Muscle layer of duodenum (tissue), 2 donors: ENCODE measurements at regions not wholly inside any gene's neighbourhood (a gene's known extent, or its start where the extent isn't known, plus 50 kb on each side); places are given as distances from the start of the nearest gene placed in this dataset.

Source experiments
- H3K27ac ChIP-seq: one replicate; pipeline ENCODE4 v1.7.0; 2013; ENCODE audit warnings: mild to moderate bottlenecking, low read length
- H3K27me3 ChIP-seq: one replicate; pipeline ENCODE4 v1.7.0; 2013; ENCODE audit warnings: low read depth, mild to moderate bottlenecking, control low read depth, low read length
- H3K36me3 ChIP-seq, 2 donors: one replicate each; pipeline ENCODE4 v1.7.0; 2013; ENCODE audit warnings: low read length in 2 of 2, control low read depth in 1 of 2, mild to moderate bottlenecking in 1 of 2; ENCODE audit not compliant: insufficient read depth in 2 of 2, control insufficient read depth in 1 of 2
- H3K4me1 ChIP-seq, 2 donors: one replicate each; pipeline ENCODE4 v1.7.0; 2013; ENCODE audit warnings: low read length in 2 of 2, mild to moderate bottlenecking in 2 of 2, control low read depth in 1 of 2, moderate library complexity in 1 of 2; ENCODE audit not compliant: insufficient read depth in 2 of 2, control insufficient read depth in 1 of 2
- H3K4me3 ChIP-seq, 2 donors: one replicate each; pipeline ENCODE4 v1.7.0; 2013; ENCODE audit warnings: low read length in 2 of 2, low read depth in 1 of 2, mild to moderate bottlenecking in 1 of 2
- H3K9me3 ChIP-seq, 2 donors: one replicate each; pipeline ENCODE4 v1.7.0; 2013; ENCODE audit warnings: low read length in 2 of 2, control low read depth in 1 of 2, mild to moderate bottlenecking in 1 of 2; ENCODE audit not compliant: control insufficient read depth in 1 of 2
- donor health status: healthy.

- H3K27me3 ChIP-seq: no peaks in the 10 kb centered on the region
- H3K4me1 ChIP-seq: peaks cover 22 to 65% of the 10 kb centered on the region in 2 donors
- peak overlapping the region in 1 of 2 donors; percentile 9 for H3K4me3 ChIP-seq
- no peaks in the 10 kb centered on the region for H3K9me3 ChIP-seq
- H3K27ac ChIP-seq: peak overlapping the region; percentile 39
- peaks cover 5 to 13% of the 10 kb centered on the region in 2 donors for H3K36me3 ChIP-seq
Measured at GRCh38 chr12:124453419-124454351, 113.7 kb downstream of the NCOR2 start.

GRCh38 chr12:124452576-124453331, 114.7 kb downstream of the NCOR2 start:
- Histone ChIP-seq H3K27me3 (no peaks in the 10 kb centered on the region), H3K4me1 (peaks cover 16 to 56% of the 10 kb centered on the region in 2 donors), H3K36me3 (peaks cover 13% of the 10 kb centered on the region in 2 donors), H3K4me3 (no peak overlapping the region), H3K27ac (peak overlapping the region; percentile 39), H3K9me3 (no peaks in the 10 kb centered on the region)

- H3K4me1 ChIP-seq: peaks cover 16 to 48% of the 10 kb centered on the region in 2 donors
- no peak overlapping the region for H3K4me3 ChIP-seq
- peaks cover 13% of the 10 kb centered on the region in 2 donors for H3K36me3 ChIP-seq
- no peak overlapping the region for H3K27ac ChIP-seq
- no peaks in the 10 kb centered on the region for H3K27me3 ChIP-seq
- no peaks in the 10 kb centered on the region for H3K9me3 ChIP-seq
Measured at GRCh38 chr12:124451637-124452243, 115.7 kb downstream of the NCOR2 start.

- Histone ChIP-seq H3K27ac (no peak overlapping the region), H3K4me3 (no peak overlapping the region), H3K9me3 (no peaks in the 10 kb centered on the region), H3K4me1 (peaks cover 16 to 42% of the 10 kb centered on the region in 2 donors), H3K27me3 (no peaks in the 10 kb centered on the region), H3K36me3 (peaks cover 13% of the 10 kb centered on the region in 2 donors)
Measured at GRCh38 chr12:124451016-124451415, 116.4 kb downstream of the NCOR2 start.

GRCh38 chr12:124450376-124450750, 117.0 kb downstream of the NCOR2 start:
- H3K9me3 ChIP-seq: no peaks in the 10 kb centered on the region
- no peak overlapping the region for H3K4me3 ChIP-seq
- peaks cover 16 to 36% of the 10 kb centered on the region in 2 donors for H3K4me1 ChIP-seq
- H3K27me3 ChIP-seq: no peaks in the 10 kb centered on the region
- H3K27ac ChIP-seq: no peak overlapping the region
- peaks cover 13 to 19% of the 10 kb centered on the region in 2 donors for H3K36me3 ChIP-seq

- Histone ChIP-seq H3K9me3 (no peaks in the 10 kb centered on the region), H3K27ac (no peak overlapping the region), H3K27me3 (no peaks in the 10 kb centered on the region), H3K4me1 (peaks cover 16 to 30% of the 10 kb centered on the region in 2 donors), H3K36me3 (peaks cover 13 to 23% of the 10 kb centered on the region in 2 donors), H3K4me3 (no peak overlapping the region)
Measured at GRCh38 chr12:124449623-124450375, 117.6 kb downstream of the NCOR2 start.

- Histone ChIP-seq H3K4me1 (peaks cover 13 to 28% of the 10 kb centered on the region in 2 donors), H3K36me3 (peaks cover 14 to 23% of the 10 kb centered on the region in 2 donors), H3K27me3 (no peaks in the 10 kb centered on the region), H3K9me3 (no peaks in the 10 kb centered on the region), H3K4me3 (no peak overlapping the region), H3K27ac (no peak overlapping the region)
Measured at GRCh38 chr12:124448955-124449622, 118.3 kb downstream of the NCOR2 start.

- Histone ChIP-seq H3K4me1 (peaks cover 7 to 24% of the 10 kb centered on the region in 2 donors), H3K36me3 (peaks cover 17 to 27% of the 10 kb centered on the region in 2 donors), H3K9me3 (no peaks in the 10 kb centered on the region), H3K27me3 (no peaks in the 10 kb centered on the region), H3K4me3 (no peak overlapping the region), H3K27ac (no peak overlapping the region)
Measured at GRCh38 chr12:124448241-124448954, 119.0 kb downstream of the NCOR2 start.

GRCh38 chr12:124446364-124446763, 121.0 kb downstream of the NCOR2 start:
- Histone ChIP-seq H3K36me3 (peaks cover 17 to 40% of the 10 kb centered on the region in 2 donors), H3K27me3 (no peaks in the 10 kb centered on the region), H3K9me3 (no peaks in the 10 kb centered on the region), H3K4me1 (peaks cover 0 to 29% of the 10 kb centered on the region in 2 donors), H3K27ac (no peak overlapping the region), H3K4me3 (no peak overlapping the region)

GRCh38 chr12:124445826-124446225, 121.6 kb downstream of the NCOR2 start:
- no peak overlapping the region for H3K27ac ChIP-seq
- peaks cover 17 to 45% of the 10 kb centered on the region in 2 donors for H3K36me3 ChIP-seq
- no peak overlapping the region for H3K4me3 ChIP-seq
- H3K4me1 ChIP-seq: peaks cover 0 to 34% of the 10 kb centered on the region in 2 donors
- H3K27me3 ChIP-seq: no peaks in the 10 kb centered on the region
- no peaks in the 10 kb centered on the region for H3K9me3 ChIP-seq
